ENCODE measurements at regions not wholly inside any gene's neighbourhood (a gene's known extent, or its start where the extent isn't known, plus 50 kb on each side); places are given as distances from the start of the nearest gene placed in this dataset.

- Mint-ChIP-seq H3K9me3 (no peaks in the 10 kb centered on the region), H3K36me3 (peaks cover 6% of the 10 kb centered on the region), H3K4me1 (peaks cover 75% of the 10 kb centered on the region)
Measured at GRCh38 chr17:77462553-77463497, 322.1 kb downstream of the SEC14L1 start.

GRCh38 chr17:77464988-77465357, 324.2 kb downstream of the SEC14L1 start:
- H3K36me3 Mint-ChIP-seq, result peaks cover 15% of the 10 kb centered on the region

More at GRCh38 chr17:77462553-77463497, 322.1 kb downstream of the SEC14L1 start:
- Mint-ChIP-seq H3K27ac (peak overlapping the region; percentile 98), H3K4me3 (peak overlapping the region; percentile 81), H3K27me3 (no peaks in the 10 kb centered on the region)

GRCh38 chr17:77465358-77466041, 324.7 kb downstream of the SEC14L1 start:
- Mint-ChIP-seq H3K27me3 (no peaks in the 10 kb centered on the region), H3K9me3 (no peaks in the 10 kb centered on the region), H3K27ac (peak overlapping the region; percentile 99), H3K4me3 (peak overlapping the region; percentile 70), H3K36me3 (peaks cover 20% of the 10 kb centered on the region), H3K4me1 (peaks cover 81% of the 10 kb centered on the region)

More at GRCh38 chr17:77464988-77465357, 324.2 kb downstream of the SEC14L1 start:
- H3K4me1 Mint-ChIP-seq, result peaks cover 80% of the 10 kb centered on the region
- H3K27me3 Mint-ChIP-seq, result no peaks in the 10 kb centered on the region
- no peaks in the 10 kb centered on the region for H3K9me3 Mint-ChIP-seq
- peak overlapping the region; percentile 99 for H3K27ac Mint-ChIP-seq
- H3K4me3 Mint-ChIP-seq, result peak overlapping the region; percentile 70

GRCh38 chr17:77466140-77466539, 325.4 kb downstream of the SEC14L1 start:
- H3K9me3 Mint-ChIP-seq, result no peaks in the 10 kb centered on the region
- H3K27me3 Mint-ChIP-seq, result no peaks in the 10 kb centered on the region
- peaks cover 82% of the 10 kb centered on the region for H3K4me1 Mint-ChIP-seq
- H3K4me3 Mint-ChIP-seq, result peak overlapping the region; percentile 70
- peak overlapping the region; percentile 99 for H3K27ac Mint-ChIP-seq
- H3K36me3 Mint-ChIP-seq, result peaks cover 21% of the 10 kb centered on the region

- H3K4me3 Mint-ChIP-seq, result peak overlapping the region; percentile 70
- peak overlapping the region; percentile 99 for H3K27ac Mint-ChIP-seq
- H3K36me3 Mint-ChIP-seq, result peaks cover 21% of the 10 kb centered on the region
- no peaks in the 10 kb centered on the region for H3K27me3 Mint-ChIP-seq
- H3K4me1 Mint-ChIP-seq, result peaks cover 82% of the 10 kb centered on the region
- no peaks in the 10 kb centered on the region for H3K9me3 Mint-ChIP-seq
Measured at GRCh38 chr17:77466596-77467223, 325.9 kb downstream of the SEC14L1 start.

GRCh38 chr17:77467521-77467920, 326.8 kb downstream of the SEC14L1 start:
- H3K4me3 Mint-ChIP-seq, result no peak overlapping the region
- H3K27me3 Mint-ChIP-seq, result no peaks in the 10 kb centered on the region
- peaks cover 21% of the 10 kb centered on the region for H3K36me3 Mint-ChIP-seq
- no peaks in the 10 kb centered on the region for H3K9me3 Mint-ChIP-seq
- H3K4me1 Mint-ChIP-seq, result peaks cover 88% of the 10 kb centered on the region
- H3K27ac Mint-ChIP-seq, result peak overlapping the region; percentile 94

GRCh38 chr17:77468897-77469296, 328.1 kb downstream of the SEC14L1 start:
- peak overlapping the region; percentile 98 for H3K27ac Mint-ChIP-seq
- peaks cover 92% of the 10 kb centered on the region for H3K4me1 Mint-ChIP-seq
- no peaks in the 10 kb centered on the region for H3K9me3 Mint-ChIP-seq
- H3K27me3 Mint-ChIP-seq, result no peaks in the 10 kb centered on the region
- H3K36me3 Mint-ChIP-seq, result peaks cover 21% of the 10 kb centered on the region
- H3K4me3 Mint-ChIP-seq, result peak overlapping the region; percentile 73

- Mint-ChIP-seq H3K27ac (peak overlapping the region; percentile 95), H3K4me3 (peak overlapping the region; percentile 83), H3K27me3 (no peaks in the 10 kb centered on the region), H3K36me3 (peaks cover 22% of the 10 kb centered on the region), H3K4me1 (peaks cover 95% of the 10 kb centered on the region), H3K9me3 (no peaks in the 10 kb centered on the region)
Measured at GRCh38 chr17:77470330-77470786, 329.6 kb downstream of the SEC14L1 start.

- Mint-ChIP-seq H3K27me3 (no peaks in the 10 kb centered on the region), H3K36me3 (peaks cover 23% of the 10 kb centered on the region), H3K9me3 (no peaks in the 10 kb centered on the region), H3K4me3 (peak overlapping the region; percentile 83), H3K4me1 (peaks cover 93% of the 10 kb centered on the region), H3K27ac (peak overlapping the region; percentile 95)
Measured at GRCh38 chr17:77470800-77471733, 330.3 kb downstream of the SEC14L1 start.

- peak overlapping the region; percentile 93 for H3K27ac Mint-ChIP-seq
- no peaks in the 10 kb centered on the region for H3K9me3 Mint-ChIP-seq
- H3K36me3 Mint-ChIP-seq, result peaks cover 24% of the 10 kb centered on the region
- peak overlapping the region; percentile 83 for H3K4me3 Mint-ChIP-seq
- H3K27me3 Mint-ChIP-seq, result no peaks in the 10 kb centered on the region
- peaks cover 93% of the 10 kb centered on the region for H3K4me1 Mint-ChIP-seq
Measured at GRCh38 chr17:77471984-77472461, 331.3 kb downstream of the SEC14L1 start.

- H3K27ac Mint-ChIP-seq, result peak overlapping the region; percentile 93
- H3K36me3 Mint-ChIP-seq, result peaks cover 27% of the 10 kb centered on the region
- H3K4me3 Mint-ChIP-seq, result peak overlapping the region; percentile 83
- no peaks in the 10 kb centered on the region for H3K27me3 Mint-ChIP-seq
- H3K9me3 Mint-ChIP-seq, result no peaks in the 10 kb centered on the region
- peaks cover 97% of the 10 kb centered on the region for H3K4me1 Mint-ChIP-seq
Measured at GRCh38 chr17:77472468-77473310, 331.9 kb downstream of the SEC14L1 start.

GRCh38 chr17:77473615-77474226, 333.0 kb downstream of the SEC14L1 start:
- Mint-ChIP-seq H3K4me3 (peak overlapping the region; percentile 83), H3K9me3 (no peaks in the 10 kb centered on the region), H3K27ac (peak overlapping the region; percentile 93), H3K36me3 (peaks cover 23% of the 10 kb centered on the region), H3K4me1 (peaks cover 97% of the 10 kb centered on the region), H3K27me3 (no peaks in the 10 kb centered on the region)

GRCh38 chr17:77474292-77474988, 333.7 kb downstream of the SEC14L1 start:
- peaks cover 19% of the 10 kb centered on the region for H3K36me3 Mint-ChIP-seq
- peak overlapping the region; percentile 83 for H3K4me3 Mint-ChIP-seq
- H3K4me1 Mint-ChIP-seq, result peaks cover 97% of the 10 kb centered on the region
- H3K9me3 Mint-ChIP-seq, result no peaks in the 10 kb centered on the region
- H3K27ac Mint-ChIP-seq, result peak overlapping the region; percentile 97
- no peaks in the 10 kb centered on the region for H3K27me3 Mint-ChIP-seq

Measured in activated naive CD4-positive, alpha-beta T cell treated with anti-CD3 and anti-CD28 coated beads, Interleukin-2, amount 50 U/mL, for 24 hours (primary cell).